PC-3 (cell line): ENCODE measurements at regions not wholly inside any gene's neighbourhood (a gene's known extent, or its start where the extent isn't known, plus 50 kb on each side); places are given as distances from the start of the nearest gene placed in this dataset.

Experiments used
- ATAC-seq: fragments of 200-7000 bp; cut with Tn5 transposase; 2 replicates; pipeline ENCODE4 v1.9.1; 2020; ENCODE audit warnings: mild to moderate bottlenecking, moderate library complexity
- BruUV-seq: library from RNA; stranded (reverse); fragments of 400-500 nt; replicated peaks from 2 replicates; lab custom pipeline; 2021; lab: Mats Ljungman, UMichigan
- CTCF ChIA-PET: fragments of 300-600 bp; sonication (Branson Sonifier 250); formaldehyde crosslinking; loops from one replicate; lab custom pipeline; 2022; ENCODE audit warnings: antibody characterized with exemption; lab: Charles Lee
- POLR2A ChIA-PET: fragments of 300-600 bp; sonication (Branson Sonifier 250); formaldehyde crosslinking; loops from one replicate; lab custom pipeline; 2022; ENCODE audit warnings: antibody characterized with exemption; ENCODE audit not compliant: unreplicated experiment; lab: Charles Lee
- DNase-seq: peaks from one replicate; pipeline ENCODE4 v3.0.0-alpha.2; 2015
- H2AFZ ChIP-seq: fragments of 300-600 bp; sonication (generic); 2 replicates; pipeline ENCODE4 v1.6.0; 2016; ENCODE audit warnings: antibody characterized with exemption, low read length
- H3F3A ChIP-seq: fragments of 300-600 bp; sonication (generic); one replicate; pipeline ENCODE4 v1.6.0; 2017; ENCODE audit warnings: antibody characterized with exemption, low read length, control low read depth, mild to moderate bottlenecking; ENCODE audit not compliant: unreplicated experiment
- H3K27ac ChIP-seq: fragments of 300-600 bp; sonication (generic); 2 replicates; pipeline ENCODE4 v1.5.1; 2016; ENCODE audit warnings: mild to moderate bottlenecking, low read length
- H3K27me3 ChIP-seq: fragments of 300-600 bp; sonication (generic); 2 replicates; pipeline ENCODE4 v1.6.1; 2016; ENCODE audit warnings: low read length, mixed read lengths
- H3K36me3 ChIP-seq: fragments of 300-600 bp; sonication (generic); 2 replicates; pipeline ENCODE4 v1.6.1; 2016; ENCODE audit warnings: low read depth, mixed run types, low read length, mixed read lengths
- H3K4me1 ChIP-seq: fragments of 300-600 bp; sonication (generic); 2 replicates; pipeline ENCODE4 v1.5.1; 2016; ENCODE audit warnings: low read length; ENCODE audit not compliant: insufficient read depth
- H3K4me2 ChIP-seq: fragments of 300-600 bp; sonication (generic); 2 replicates; pipeline ENCODE4 v1.6.0; 2016; ENCODE audit warnings: low read length
- H3K4me3 ChIP-seq: fragments of 300-600 bp; sonication (generic); 2 replicates; pipeline ENCODE4 v1.5.1; 2016; ENCODE audit warnings: mild to moderate bottlenecking, low read length, mixed read lengths
- H3K79me2 ChIP-seq: fragments of 300-600 bp; sonication (generic); 2 replicates; pipeline ENCODE4 v1.6.1; 2017; ENCODE audit warnings: low read length, mixed read lengths
- H3K9ac ChIP-seq: fragments of 300-600 bp; sonication (generic); 2 replicates; pipeline ENCODE4 v1.6.0; 2016; ENCODE audit warnings: mild to moderate bottlenecking, low read length
- H3K9me2 ChIP-seq: fragments of 300-600 bp; sonication (generic); replicated peaks from 2 replicates; pipeline ENCODE4 v1.6.1; 2016; ENCODE audit warnings: mixed run types, low read length, mixed read lengths
- H3K9me3 ChIP-seq: fragments of 300-600 bp; sonication (generic); 2 replicates; pipeline ENCODE4 v1.6.1; 2016; ENCODE audit warnings: low read length, mixed read lengths
- H4K20me1 ChIP-seq: fragments of 300-600 bp; sonication (generic); 2 replicates; pipeline ENCODE4 v1.6.1; 2016; ENCODE audit warnings: low read length, mixed read lengths
- CTCF ChIP-seq: fragments of 300-600 bp; sonication (generic); conservative IDR thresholded peaks from 2 replicates; pipeline ENCODE4 v1.5.1; 2017; ENCODE audit warnings: antibody characterized with exemption, low read depth, mild to moderate bottlenecking, low read length
- EZH2 ChIP-seq: fragments of 300-600 bp; sonication (generic); IDR thresholded peaks from one replicate; pipeline ENCODE4 v1.6.1; 2017; ENCODE audit warnings: antibody characterized with exemption, mild to moderate bottlenecking, low read length; ENCODE audit not compliant: unreplicated experiment
- EZH2phosphoT487 ChIP-seq: fragments of 300-600 bp; sonication (generic); IDR thresholded peaks from 2 replicates; pipeline ENCODE4 v1.6.1; 2018; ENCODE audit warnings: mild to moderate bottlenecking, antibody characterized with exemption, low read length, borderline replicate concordance
- intact Hi-C: fragments of 100-400 bp; cut with micrococcal nuclease; formaldehyde crosslinking; loops from 2 replicates; pipeline ENCODE4 v1.9.0; 2023

- ATAC-seq (no peak), DNase-seq (no peak)
- Histone ChIP-seq H3K4me2 (no peak overlapping the region), H3K4me1 (peaks cover 19% of the 10 kb centered on the region), H3K79me2 (no peaks in the 10 kb centered on the region), H3F3A (no peaks in the 10 kb centered on the region), H3K27ac (no peak overlapping the region), H3K27me3 (no peaks in the 10 kb centered on the region), H3K36me3 (no peaks in the 10 kb centered on the region), H3K9me2 (no peaks in the 10 kb centered on the region), H2AFZ (no peak overlapping the region), H4K20me1 (no peaks in the 10 kb centered on the region), H3K9ac (no peak overlapping the region), H3K4me3 (no peak overlapping the region), H3K9me3 (no peaks in the 10 kb centered on the region)
- BruUV-seq, result no TSS peak
- ChIA-PET POLR2A (no interaction called here), CTCF (no interaction called here)
- TF ChIP-seq EZH2 (no peak), EZH2phosphoT487 (no peak), CTCF (no peak)
- intact Hi-C loops, result loop anchor here (5.0 kb wide), 1 partner anchor 99 kb away; no protein-coding TSS in a partner anchor
These were observed 266.6 kb downstream of the ZNF674 start for GRCh38 chrX:46278572-46278971.

- H3K79me2 ChIP-seq, result peaks cover 34% of the 10 kb centered on the region
- peak overlapping the region; percentile 46 for H3K4me2 ChIP-seq
- H3K9me2 ChIP-seq, result 0 out of 2 replicates have a peak, but pooled peaks cover 5% of the 10 kb centered on the region
- no TSS peak for BruUV-seq
- H3K4me1 ChIP-seq, result peaks cover 65% of the 10 kb centered on the region
- no peaks in the 10 kb centered on the region for H3F3A ChIP-seq
- H3K27me3 ChIP-seq, result no peaks in the 10 kb centered on the region
- H3K9ac ChIP-seq, result peak overlapping the region; percentile 9; the same call in 1 of the 2 replicates
- intact Hi-C loops, result loop anchor here (5.0 to 10.0 kb wide), 3 partner anchors 56 to 86 kb away; no protein-coding TSS in a partner anchor
- no peaks in the 10 kb centered on the region for H3K9me3 ChIP-seq
- H3K27ac ChIP-seq, result peak overlapping the region; percentile 82
- H2AFZ ChIP-seq, result no peak overlapping the region
- no peaks in the 10 kb centered on the region for H4K20me1 ChIP-seq
- no peaks in the 10 kb centered on the region; the same call in 1 of the 2 replicates for H3K36me3 ChIP-seq
- ATAC-seq, result peak; percentile 79
- CTCF ChIA-PET, result no interaction called here
- POLR2A ChIA-PET, result interaction anchor here (0.6 kb wide), 1 partner anchor 229 kb away, joined by 3 read pairs; no protein-coding TSS in a partner anchor
- DNase-seq, result peak; percentile 92
- H3K4me3 ChIP-seq, result no peak overlapping the region
- TF ChIP-seq EZH2phosphoT487 (no peak), EZH2 (no peak), CTCF (no peak)
These were observed 276.8 kb downstream of the ZNF674 start for GRCh38 chrX:46268412-46268811.

- Histone ChIP-seq H3F3A (no peaks in the 10 kb centered on the region), H4K20me1 (no peaks in the 10 kb centered on the region), H3K9ac (peak overlapping the region; percentile 20; the same call in 1 of the 2 replicates), H3K27me3 (no peaks in the 10 kb centered on the region), H3K4me3 (no peak overlapping the region), H3K79me2 (peaks cover 24% of the 10 kb centered on the region), H3K27ac (peak overlapping the region; percentile 80), H3K4me2 (peak overlapping the region; percentile 19; the same call in 1 of the 2 replicates), H3K4me1 (peaks cover 72% of the 10 kb centered on the region), H2AFZ (no peak overlapping the region), H3K9me3 (no peaks in the 10 kb centered on the region), H3K9me2 (no peaks in the 10 kb centered on the region), H3K36me3 (no peaks in the 10 kb centered on the region)
- DNase-seq (peak; percentile 88), ATAC-seq (peak; percentile 55)
- no TSS peak for BruUV-seq
- ChIA-PET POLR2A (no interaction called here), CTCF (no interaction called here)
- TF ChIP-seq EZH2, result no peak
- TF ChIP-seq EZH2phosphoT487, result no peak
- no peak for TF ChIP-seq CTCF
- intact Hi-C loops, result loop anchor here (5.0 to 10.0 kb wide), 4 partner anchors 59 to 411 kb away; no protein-coding TSS in a partner anchor
These were observed 281.7 kb downstream of the ZNF674 start for GRCh38 chrX:46263494-46263893.
